ENCODE measurements at regions not wholly inside any gene's neighbourhood (a gene's known extent, or its start where the extent isn't known, plus 50 kb on each side); places are given as distances from the start of the nearest gene placed in this dataset.

GRCh38 chr3:3628676-3629328, 170.4 kb upstream of the LRRN1 start:
- DNase-seq = no peak

- DNase-seq = no peak
Observed at GRCh38 chr3:3627114-3627513, 172.1 kb upstream of the LRRN1 start.

GRCh38 chr3:3625544-3626271, 173.5 kb upstream of the LRRN1 start:
- no peak for DNase-seq

- DNase-seq = no peak
Observed at GRCh38 chr3:3619815-3620214, 179.4 kb upstream of the LRRN1 start.

GRCh38 chr3:3618623-3619022, 180.6 kb upstream of the LRRN1 start:
- DNase-seq = no peak

GRCh38 chr3:3615533-3615932, 183.7 kb upstream of the LRRN1 start:
- DNase-seq = no peak

- DNase-seq = no peak
Observed at GRCh38 chr3:3610581-3611298, 188.5 kb upstream of the LRRN1 start.

GRCh38 chr3:3606321-3606720, 192.9 kb upstream of the LRRN1 start:
- no peak for DNase-seq

- DNase-seq = no peak
Observed at GRCh38 chr3:3605226-3605625, 194.0 kb upstream of the LRRN1 start.

GRCh38 chr3:3603351-3603750, 195.9 kb upstream of the LRRN1 start:
- no peak for DNase-seq

GRCh38 chr3:3600665-3601340, 198.4 kb upstream of the LRRN1 start:
- DNase-seq = no peak

- no peak for DNase-seq
Observed at GRCh38 chr3:3599016-3599415, 200.2 kb upstream of the LRRN1 start.

GRCh38 chr3:3594986-3595385, 204.2 kb upstream of the LRRN1 start:
- DNase-seq = no peak

GRCh38 chr3:3589715-3590130, 209.5 kb upstream of the LRRN1 start:
- no peak for DNase-seq

GRCh38 chr3:3587647-3587972, 211.6 kb upstream of the LRRN1 start:
- DNase-seq = no peak

GRCh38 chr3:3586843-3587646, 212.2 kb upstream of the LRRN1 start:
- DNase-seq = peak; percentile 40

GRCh38 chr3:3586336-3586735, 212.9 kb upstream of the LRRN1 start:
- no peak for DNase-seq

GRCh38 chr3:3579658-3580057, 219.6 kb upstream of the LRRN1 start:
- no peak for DNase-seq

GRCh38 chr3:3578718-3579117, 220.5 kb upstream of the LRRN1 start:
- no peak for DNase-seq

GRCh38 chr3:3577823-3578222, 221.4 kb upstream of the LRRN1 start:
- DNase-seq = no peak

- no peak for DNase-seq
Observed at GRCh38 chr3:3573341-3573740, 225.9 kb upstream of the LRRN1 start.

- DNase-seq = no peak
Observed at GRCh38 chr3:3560591-3561311, 238.5 kb upstream of the LRRN1 start.

All from NCI-H510A treated with DMSO at 0.1 percent for 48 hours (cell line).